Central memory CD8-positive, alpha-beta T cell (primary cell): ENCODE measurements at regions not wholly inside any gene's neighbourhood (a gene's known extent, or its start where the extent isn't known, plus 50 kb on each side); places are given as distances from the start of the nearest gene placed in this dataset.

Experiments
- ATAC-seq: fragments of 150-1000 bp; cut with Tn5 transposase; replicated peaks from 2 replicates; pipeline ENCODE4 v1.10.0; 2022; ENCODE audit warnings: mild to moderate bottlenecking, moderate FRiP score, moderate number of reproducible peaks; ENCODE audit not compliant: poor library complexity, severe bottlenecking; ENCODE audit errors: extremely low read depth
- DNase-seq, 2 donors: peaks; one replicate each; pipeline ENCODE4 v3.0.0; 2021; ENCODE audit warnings: low spot score in 2 of 2
- H3K27ac Mint-ChIP-seq: one replicate; pipeline ENCODE4 v1.8.0; 2022; ENCODE audit warnings: low read depth, mild to moderate bottlenecking, moderate library complexity, mixed read lengths
- H3K27me3 Mint-ChIP-seq: one replicate; pipeline ENCODE4 v1.8.0; 2022; ENCODE audit warnings: mixed read lengths
- H3K36me3 Mint-ChIP-seq: one replicate; pipeline ENCODE4 v1.8.0; 2022; ENCODE audit warnings: mild to moderate bottlenecking, moderate library complexity, mixed read lengths; ENCODE audit not compliant: insufficient read depth
- H3K4me1 Mint-ChIP-seq: one replicate; pipeline ENCODE4 v1.8.0; 2022; ENCODE audit warnings: mixed read lengths
- H3K4me3 Mint-ChIP-seq: one replicate; pipeline ENCODE4 v1.8.0; 2022; ENCODE audit warnings: mild to moderate bottlenecking, moderate library complexity, mixed read lengths
- H3K9me3 Mint-ChIP-seq: one replicate; pipeline ENCODE4 v1.8.0; 2022; ENCODE audit warnings: mixed read lengths

DNA sequence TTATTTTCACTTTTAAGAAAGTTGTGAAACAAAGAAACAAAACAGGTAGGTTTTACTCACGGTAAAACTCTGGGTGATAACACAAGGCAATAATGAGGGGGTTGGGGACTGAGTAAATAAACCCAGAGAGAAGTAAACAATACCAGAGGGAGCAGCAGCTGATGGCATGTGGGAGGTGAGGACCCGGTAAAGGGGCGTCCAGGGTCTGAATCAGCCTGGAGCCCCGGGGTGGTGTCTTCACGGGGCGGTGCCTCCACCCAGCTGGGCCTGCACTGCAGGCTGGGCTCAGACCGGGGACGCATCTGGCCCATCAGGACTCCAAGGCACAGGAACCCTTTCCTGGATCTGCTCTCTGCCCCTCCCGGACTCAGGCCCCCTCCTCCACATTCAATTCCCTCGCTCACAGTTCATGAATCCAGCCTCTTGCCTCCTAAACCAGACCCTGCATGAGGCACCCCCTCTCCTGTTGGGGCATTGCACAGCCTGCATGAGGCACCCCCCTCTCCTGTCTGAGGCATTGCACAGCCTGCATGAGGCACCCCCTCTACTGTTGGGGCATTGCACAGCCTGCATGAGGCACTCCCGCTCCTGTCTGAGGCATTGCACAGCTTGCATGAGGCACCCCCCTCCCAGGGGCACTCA lies 73.9 kb upstream of the MFGE8 start:
- Mint-ChIP-seq H3K4me3 (no peak overlapping the region), H3K4me1 (no peaks in the 10 kb centered on the region), H3K36me3 (no peaks in the 10 kb centered on the region), H3K9me3 (no peaks in the 10 kb centered on the region), H3K27me3 (peaks cover 31% of the 10 kb centered on the region), H3K27ac (no peak overlapping the region)
- DNase-seq: no peak
- ATAC-seq: no peak

DNA sequence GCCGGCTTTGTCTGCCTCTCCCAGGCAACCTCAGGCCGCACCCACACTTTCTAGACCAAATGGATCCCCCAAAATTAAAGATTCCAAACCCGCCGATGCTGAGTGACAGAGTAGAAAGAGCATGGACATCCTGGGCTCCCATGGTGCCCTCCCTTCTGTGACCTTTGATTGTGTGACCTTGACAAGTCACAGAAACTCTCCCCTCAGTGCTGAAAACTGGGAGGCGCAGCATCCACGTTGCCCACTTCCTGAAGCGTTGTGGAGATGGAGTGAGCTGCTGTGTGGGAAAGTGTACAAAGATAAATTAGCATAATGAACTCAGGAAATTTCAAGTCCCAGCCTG lies 74.4 kb upstream of the MFGE8 start:
- H3K27ac Mint-ChIP-seq: no peak overlapping the region
- ATAC-seq (no peak), DNase-seq (no peak)
- H3K27me3 Mint-ChIP-seq: peaks cover 36% of the 10 kb centered on the region
- H3K9me3 Mint-ChIP-seq: no peaks in the 10 kb centered on the region
- H3K36me3 Mint-ChIP-seq: no peaks in the 10 kb centered on the region
- H3K4me1 Mint-ChIP-seq: no peaks in the 10 kb centered on the region
- no peak overlapping the region for H3K4me3 Mint-ChIP-seq

DNA sequence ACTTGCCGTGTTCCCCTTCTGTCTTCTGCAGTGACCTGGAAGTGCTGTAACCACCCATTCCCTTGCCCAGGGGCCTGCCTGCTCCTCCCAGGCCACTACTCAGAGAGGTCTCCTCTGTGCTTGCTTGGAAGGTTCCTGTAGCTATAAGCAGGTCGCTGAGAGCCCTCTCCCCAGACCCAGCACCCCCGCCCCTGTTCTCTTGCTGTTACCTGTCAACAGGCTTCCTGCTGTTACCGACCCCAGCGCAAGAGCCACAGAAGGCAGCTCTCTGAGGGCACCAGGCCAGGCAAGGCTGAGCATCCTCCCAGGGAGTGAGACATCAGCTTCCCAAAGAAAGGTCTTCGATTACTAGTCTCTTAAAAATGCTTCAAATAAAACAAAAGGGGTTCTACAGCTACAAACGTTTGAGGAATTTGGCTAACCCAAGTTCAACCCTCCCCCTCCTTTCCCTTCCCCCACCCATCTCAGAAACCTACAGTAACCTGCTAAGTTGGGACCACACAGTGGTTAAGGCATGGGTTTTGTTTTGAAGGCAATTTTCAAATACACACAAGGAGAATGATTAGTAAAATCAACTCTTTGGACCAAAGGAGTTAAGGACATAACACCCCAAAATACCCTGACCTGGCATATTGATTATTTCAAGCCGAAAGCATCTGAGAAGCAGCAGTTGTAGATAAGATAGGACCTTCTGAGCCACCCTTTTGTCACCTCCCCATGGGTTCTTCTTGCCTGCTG lies 74.9 kb upstream of the MFGE8 start:
- DNase-seq (no peak), ATAC-seq (no peak)
- Mint-ChIP-seq H3K4me1 (no peaks in the 10 kb centered on the region), H3K9me3 (no peaks in the 10 kb centered on the region), H3K27ac (no peak overlapping the region), H3K27me3 (peaks cover 38% of the 10 kb centered on the region), H3K36me3 (no peaks in the 10 kb centered on the region), H3K4me3 (no peak overlapping the region)

DNA sequence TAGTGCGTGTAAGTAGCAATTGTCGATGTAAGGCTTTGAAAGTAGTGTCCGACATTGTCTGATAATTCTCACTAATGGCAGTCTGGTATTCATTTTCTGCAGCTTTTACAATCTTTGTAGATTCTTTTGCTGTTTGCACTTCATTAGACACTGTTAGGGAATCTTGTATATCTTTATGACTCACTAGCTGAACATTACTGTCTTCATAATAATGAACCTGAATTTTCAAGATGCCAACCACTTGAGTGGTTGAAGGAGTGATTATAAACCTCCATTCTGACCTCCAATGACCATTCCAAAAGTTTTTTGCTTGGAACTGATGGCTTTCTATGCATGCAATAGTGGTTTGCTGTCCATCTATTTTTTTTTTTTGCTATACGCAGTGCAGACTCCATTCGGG lies 76.4 kb upstream of the MFGE8 start:
- Mint-ChIP-seq H3K27ac (no peak overlapping the region), H3K9me3 (no peaks in the 10 kb centered on the region), H3K4me1 (no peaks in the 10 kb centered on the region), H3K4me3 (no peak overlapping the region), H3K36me3 (no peaks in the 10 kb centered on the region), H3K27me3 (peaks cover 38% of the 10 kb centered on the region)
- DNase-seq (no peak), ATAC-seq (no peak)

DNA sequence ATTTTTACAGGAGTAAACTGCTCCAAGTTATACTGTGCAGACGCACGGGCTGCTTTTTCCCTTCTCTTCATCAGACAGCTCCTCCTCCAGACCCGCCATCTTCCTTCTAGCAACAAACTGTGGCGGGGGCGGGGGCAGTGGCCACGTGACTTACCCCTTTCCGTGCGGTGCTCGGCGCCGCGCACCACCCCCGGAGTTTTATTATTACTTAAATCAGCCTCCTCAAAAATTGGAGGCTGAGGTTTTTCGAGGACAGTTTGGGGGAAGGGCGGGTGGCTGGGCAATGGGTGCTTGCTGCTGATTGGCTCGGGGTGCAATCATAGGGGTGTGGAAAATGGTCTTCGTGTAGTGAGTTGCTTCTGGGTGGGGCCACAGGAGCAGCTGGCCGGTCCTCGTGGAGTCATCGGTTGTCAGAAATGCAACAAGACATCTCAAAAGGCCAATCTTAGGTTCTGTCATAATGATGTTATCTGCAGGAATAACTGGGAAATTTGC lies 77.1 kb upstream of the MFGE8 start:
- DNase-seq: no peak

DNA sequence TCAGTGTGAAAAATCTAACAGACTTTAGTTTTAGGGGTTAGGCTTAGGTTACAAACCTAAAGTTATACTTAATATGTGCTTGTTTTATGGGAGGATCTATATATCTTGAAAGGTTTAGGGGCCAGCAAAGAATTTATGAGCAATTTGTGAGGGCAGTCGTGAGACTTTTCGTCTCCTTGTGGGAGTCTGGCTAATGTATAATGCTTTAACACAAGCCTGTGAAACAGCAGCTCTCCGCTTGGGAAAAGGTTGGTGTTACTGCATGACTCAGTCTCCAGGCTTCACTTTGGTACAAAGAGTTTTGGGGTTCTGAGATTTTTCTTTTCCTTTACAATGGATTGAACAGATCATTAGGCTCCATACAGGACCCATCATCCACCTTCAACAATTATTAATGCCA lies 79.0 kb upstream of the MFGE8 start:
- DNase-seq (no peak), ATAC-seq (no peak)
- Mint-ChIP-seq H3K27ac (no peak overlapping the region), H3K4me3 (no peak overlapping the region), H3K36me3 (no peaks in the 10 kb centered on the region), H3K4me1 (no peaks in the 10 kb centered on the region), H3K9me3 (no peaks in the 10 kb centered on the region), H3K27me3 (peaks cover 45% of the 10 kb centered on the region)

More for the DNA sequence above, 77.1 kb upstream of the MFGE8 start:
- H3K4me3 Mint-ChIP-seq: no peak overlapping the region
- no peaks in the 10 kb centered on the region for H3K36me3 Mint-ChIP-seq
- no peak for ATAC-seq
- no peak overlapping the region for H3K27ac Mint-ChIP-seq
- peaks cover 38% of the 10 kb centered on the region for H3K27me3 Mint-ChIP-seq
- no peaks in the 10 kb centered on the region for H3K4me1 Mint-ChIP-seq
- H3K9me3 Mint-ChIP-seq: no peaks in the 10 kb centered on the region

DNA sequence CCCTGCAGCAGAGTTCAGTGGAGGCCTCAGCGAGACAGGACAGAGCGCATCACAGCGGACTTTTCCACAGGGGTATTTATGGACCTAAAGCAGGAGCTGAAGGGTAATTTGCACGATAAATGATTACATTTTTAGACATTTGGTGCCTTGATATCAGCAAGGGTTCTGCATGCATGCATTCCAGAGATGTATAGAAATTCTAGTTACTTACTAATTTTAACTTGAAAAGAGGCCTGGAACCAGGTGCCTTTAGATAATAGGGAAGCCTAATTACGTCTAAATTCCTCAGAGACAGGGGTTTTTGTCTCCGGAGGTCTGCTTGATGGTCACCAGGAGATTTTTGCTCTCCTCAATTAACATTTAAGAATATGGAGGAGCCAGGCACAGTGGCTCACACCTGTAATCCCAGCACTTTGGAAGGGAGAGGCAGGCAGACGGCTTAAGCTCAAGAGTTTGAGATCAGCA lies 79.8 kb upstream of the MFGE8 start:
- Mint-ChIP-seq H3K36me3 (no peaks in the 10 kb centered on the region), H3K4me1 (no peaks in the 10 kb centered on the region), H3K27me3 (peaks cover 47% of the 10 kb centered on the region), H3K27ac (no peak overlapping the region), H3K4me3 (no peak overlapping the region), H3K9me3 (no peaks in the 10 kb centered on the region)
- ATAC-seq: no peak
- no peak for DNase-seq

DNA sequence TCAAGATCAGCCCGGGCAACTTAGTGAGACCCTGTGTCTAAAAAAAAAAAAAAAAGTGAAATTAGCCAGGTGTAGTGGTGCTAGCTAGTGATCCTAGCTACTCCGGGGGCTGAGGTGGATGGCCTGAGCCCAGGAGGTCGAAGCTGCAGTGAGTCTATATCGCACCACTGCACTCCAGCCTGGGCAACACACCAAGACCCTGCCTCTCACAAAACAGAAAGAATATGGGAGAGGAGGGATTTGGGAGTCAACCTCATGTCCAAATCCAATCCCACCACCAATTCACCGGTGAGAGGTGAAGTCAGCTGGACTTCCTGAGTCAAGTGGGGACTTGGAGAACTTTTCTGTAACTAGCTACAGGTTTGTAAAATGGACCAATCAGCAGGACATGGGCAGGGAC lies 80.5 kb upstream of the MFGE8 start:
- Mint-ChIP-seq H3K9me3 (no peaks in the 10 kb centered on the region), H3K27me3 (peaks cover 55% of the 10 kb centered on the region), H3K36me3 (no peaks in the 10 kb centered on the region), H3K27ac (no peak overlapping the region), H3K4me1 (no peaks in the 10 kb centered on the region), H3K4me3 (no peak overlapping the region)
- DNase-seq: no peak
- no peak for ATAC-seq

DNA sequence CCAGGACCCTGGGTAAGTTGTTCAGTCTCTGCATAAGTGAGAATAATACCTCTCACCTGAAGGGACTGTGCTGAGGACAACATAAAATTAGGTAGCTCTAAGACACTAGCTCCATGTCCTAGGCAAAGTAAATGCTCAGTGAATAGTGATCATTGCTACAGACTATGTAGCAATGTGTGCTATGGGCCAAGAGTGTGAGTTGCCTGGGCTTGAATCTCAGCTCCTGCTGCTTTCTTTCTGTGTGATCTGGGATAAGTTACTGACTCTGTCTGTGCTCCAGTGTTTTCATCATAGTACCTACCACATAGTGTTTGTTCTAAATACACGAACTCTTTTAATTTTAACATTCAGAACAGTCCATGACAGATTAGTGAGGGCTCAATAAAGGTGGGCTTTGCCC lies 81.1 kb upstream of the MFGE8 start:
- no peaks in the 10 kb centered on the region for H3K36me3 Mint-ChIP-seq
- DNase-seq: no peak
- H3K27ac Mint-ChIP-seq: no peak overlapping the region
- H3K4me1 Mint-ChIP-seq: no peaks in the 10 kb centered on the region
- no peak for ATAC-seq
- no peaks in the 10 kb centered on the region for H3K9me3 Mint-ChIP-seq
- H3K4me3 Mint-ChIP-seq: no peak overlapping the region
- peaks cover 61% of the 10 kb centered on the region for H3K27me3 Mint-ChIP-seq

DNA sequence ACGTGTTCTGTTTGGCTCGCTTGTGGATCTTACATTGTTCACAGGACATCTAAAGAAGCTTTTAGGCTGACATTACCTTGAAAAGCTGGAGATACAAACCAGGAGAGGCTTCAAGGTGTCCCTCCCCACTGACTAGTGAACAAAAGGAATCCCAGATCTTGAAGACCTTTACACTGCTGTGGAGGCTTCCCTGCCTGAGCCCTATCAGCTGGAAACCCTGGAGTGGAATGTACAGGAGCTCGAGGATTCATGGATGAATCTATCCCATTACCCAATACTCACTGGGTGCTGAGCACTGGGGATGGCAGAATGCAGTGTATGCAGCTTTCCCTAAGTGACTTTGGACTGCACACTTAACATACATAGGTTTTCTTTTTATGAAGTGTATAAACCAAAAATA lies 82.3 kb upstream of the MFGE8 start:
- H3K27ac Mint-ChIP-seq: no peak overlapping the region
- H3K4me3 Mint-ChIP-seq: no peak overlapping the region
- no peaks in the 10 kb centered on the region for H3K36me3 Mint-ChIP-seq
- DNase-seq: no peak
- no peaks in the 10 kb centered on the region for H3K4me1 Mint-ChIP-seq
- peaks cover 59% of the 10 kb centered on the region for H3K27me3 Mint-ChIP-seq
- no peaks in the 10 kb centered on the region for H3K9me3 Mint-ChIP-seq
- no peak for ATAC-seq

DNA sequence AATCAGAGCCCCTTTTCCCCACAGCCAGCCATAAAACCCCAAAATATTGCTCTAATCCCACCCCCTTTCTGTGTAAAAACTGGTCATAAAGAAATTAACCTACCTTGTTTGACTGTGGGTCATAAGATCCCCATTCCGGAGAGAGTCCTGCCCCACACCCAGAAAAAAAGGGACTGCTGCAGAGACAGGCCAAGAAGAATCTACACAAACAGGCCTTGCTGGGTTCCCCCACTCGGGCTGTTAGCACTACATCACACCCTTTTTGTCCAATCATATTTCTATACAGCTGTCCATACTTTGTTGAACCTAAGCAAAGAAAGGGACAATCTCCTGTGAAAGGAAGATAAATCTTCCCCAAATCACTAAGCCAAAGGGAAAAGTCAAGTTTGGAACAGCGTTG lies 84.4 kb upstream of the MFGE8 start:
- Mint-ChIP-seq H3K9me3 (no peaks in the 10 kb centered on the region), H3K4me1 (no peaks in the 10 kb centered on the region), H3K36me3 (no peaks in the 10 kb centered on the region), H3K27me3 (peaks cover 38% of the 10 kb centered on the region), H3K4me3 (no peak overlapping the region), H3K27ac (no peak overlapping the region)
- DNase-seq (no peak), ATAC-seq (no peak)

DNA sequence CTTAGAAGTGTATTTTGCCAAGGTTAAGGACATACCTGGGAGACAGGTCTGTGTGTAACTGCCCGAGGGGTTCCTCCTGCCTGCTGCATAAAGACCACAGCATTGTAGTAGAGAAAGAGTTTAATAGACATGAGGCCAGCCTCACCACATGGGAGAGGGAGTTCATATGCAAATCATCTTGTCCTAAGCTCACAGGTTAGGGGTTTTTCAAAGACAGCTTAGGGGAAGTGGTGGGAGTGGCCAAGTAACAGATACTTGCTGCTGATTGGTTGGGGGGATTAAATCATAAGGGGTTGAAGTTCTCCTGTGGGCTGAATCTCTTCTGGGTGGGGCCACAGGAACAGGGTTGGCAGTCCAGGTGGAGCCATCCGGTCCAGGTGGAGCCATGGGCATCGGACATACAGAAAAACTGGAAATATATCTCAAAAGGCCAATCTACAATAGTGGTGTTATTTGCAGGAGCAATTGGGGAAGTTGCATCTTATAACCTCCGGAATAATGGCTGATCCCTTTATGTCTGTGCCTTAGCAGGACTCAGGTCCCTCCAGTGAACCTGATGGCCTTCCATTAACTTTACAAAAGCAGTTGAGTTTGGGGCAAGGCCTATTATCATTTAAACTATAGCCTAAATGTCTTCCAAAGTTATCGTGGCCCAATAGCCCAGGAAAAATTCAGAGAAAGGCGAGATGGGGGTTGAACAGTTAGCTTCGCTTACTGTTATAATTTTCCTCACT lies 86.0 kb upstream of the MFGE8 start:
- DNase-seq (no peak), ATAC-seq (no peak)
- Mint-ChIP-seq H3K27me3 (peaks cover 37% of the 10 kb centered on the region), H3K4me1 (no peaks in the 10 kb centered on the region), H3K4me3 (no peak overlapping the region), H3K9me3 (no peaks in the 10 kb centered on the region), H3K36me3 (no peaks in the 10 kb centered on the region), H3K27ac (no peak overlapping the region)
